ENCODE measurements at regions not wholly inside any gene's neighbourhood (a gene's known extent, or its start where the extent isn't known, plus 50 kb on each side); places are given as distances from the start of the nearest gene placed in this dataset.

- no peak overlapping the region for H3K4me2 ChIP-seq (ENCODE audit: unreplicated experiment)
- in situ Hi-C loops (cut with MboI), result no loop called here
- no peaks in the 10 kb centered on the region for H3K9me3 ChIP-seq (ENCODE audit: low read depth)
- H3F3A ChIP-seq (ENCODE audit: insufficient read depth), result no peaks in the 10 kb centered on the region
- H3K79me2 ChIP-seq (ENCODE audit: insufficient read depth), result no peaks in the 10 kb centered on the region
- no peaks in the 10 kb centered on the region for H4K20me1 ChIP-seq (ENCODE audit: insufficient read depth)
- no peaks in the 10 kb centered on the region for H3K36me3 ChIP-seq (ENCODE audit: low read depth)
- H3K9me2 ChIP-seq (ENCODE audit: insufficient read depth), result no peaks in the 10 kb centered on the region
- H3K9ac ChIP-seq, result no peak overlapping the region
- TF ChIP-seq EZH2phosphoT487 (IDR thresholded peaks at IDR 0.05; ENCODE audit: insufficient read depth, low read depth) (no peak), EZH2 (IDR thresholded peaks at IDR 0.05; ENCODE audit: insufficient read depth, poor library complexity, severe bottlenecking) (no peak)
- H3K27ac ChIP-seq, result no peak overlapping the region
- no peaks in the 10 kb centered on the region for H3K27me3 ChIP-seq (replicated peaks; ENCODE audit: insufficient read depth)
- no peaks in the 10 kb centered on the region for H3K4me1 ChIP-seq (ENCODE audit: insufficient read depth)
- 85 to 90% methylated on average over 10 of the region's 10 CpGs for WGBS, 2 experiments (ENCODE audit: low coverage in 1 of 2, low lambda C conversion rate in 2 of 2, missing lambda C conversion rate in 2 of 2)
- no peak for DNase-seq
- H2AFZ ChIP-seq, result no peak overlapping the region
- no peak overlapping the region for H3K4me3 ChIP-seq
These were observed 125.4 kb downstream of the PFKFB3 start for GRCh38 chr10:6327961-6328698.

DNA sequence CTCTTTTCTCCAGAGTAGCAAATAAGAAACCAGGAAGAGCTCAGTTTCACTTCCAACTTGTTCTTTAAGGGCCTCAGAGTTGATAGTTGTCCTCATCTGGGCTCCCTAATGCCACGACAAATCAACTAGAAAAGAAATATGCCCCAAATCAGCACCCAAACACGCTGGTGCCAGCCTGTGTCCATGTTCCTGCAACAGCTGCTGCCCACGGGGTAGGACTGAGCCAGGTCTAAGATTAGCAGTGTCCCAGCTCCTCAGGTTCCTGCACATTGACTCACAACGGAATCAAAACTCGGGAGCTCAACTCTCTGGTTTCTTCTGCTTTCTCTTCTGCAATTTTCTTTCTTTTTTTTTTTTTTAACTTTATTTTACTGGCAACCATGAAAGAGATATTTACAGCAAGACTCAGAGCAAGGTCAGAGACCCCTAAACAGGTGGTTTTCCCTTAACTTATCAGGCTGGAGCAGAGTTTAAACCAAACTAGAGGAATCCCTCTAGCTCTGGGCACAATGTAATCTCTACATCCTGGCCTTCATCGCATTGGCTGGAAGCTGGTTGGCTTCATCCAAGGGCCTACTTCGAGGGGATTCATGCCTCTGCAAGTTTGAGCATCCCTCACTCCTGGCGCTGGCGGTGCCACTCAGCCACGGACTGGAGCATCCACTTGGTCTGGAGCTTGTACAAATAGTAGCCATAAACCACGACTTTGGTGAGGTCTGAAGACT is 126.1 kb downstream of the PFKFB3 start:
- H3K27ac ChIP-seq, result no peak overlapping the region
- in situ Hi-C loops (cut with MboI), result no loop called here
- H3K9me3 ChIP-seq (ENCODE audit: low read depth), result no peaks in the 10 kb centered on the region
- no peak for DNase-seq
- no peaks in the 10 kb centered on the region for H3K36me3 ChIP-seq (ENCODE audit: low read depth)
- WGBS, 2 experiments (ENCODE audit: low coverage in 1 of 2, low lambda C conversion rate in 2 of 2, missing lambda C conversion rate in 2 of 2), result 81 to 85% methylated on average over 11 of the region's 11 CpGs
- H3F3A ChIP-seq (ENCODE audit: insufficient read depth), result no peaks in the 10 kb centered on the region
- no peak for TF ChIP-seq EZH2phosphoT487 (IDR thresholded peaks at IDR 0.05; ENCODE audit: insufficient read depth, low read depth)
- no peak for TF ChIP-seq EZH2 (IDR thresholded peaks at IDR 0.05; ENCODE audit: insufficient read depth, poor library complexity, severe bottlenecking)
- H3K4me1 ChIP-seq (ENCODE audit: insufficient read depth), result no peaks in the 10 kb centered on the region
- no peaks in the 10 kb centered on the region for H3K79me2 ChIP-seq (ENCODE audit: insufficient read depth)
- no peak overlapping the region for H2AFZ ChIP-seq
- no peaks in the 10 kb centered on the region for H4K20me1 ChIP-seq (ENCODE audit: insufficient read depth)
- H3K9ac ChIP-seq, result no peak overlapping the region
- H3K4me3 ChIP-seq, result no peak overlapping the region
- H3K9me2 ChIP-seq (ENCODE audit: insufficient read depth), result no peaks in the 10 kb centered on the region
- H3K4me2 ChIP-seq (ENCODE audit: unreplicated experiment), result no peak overlapping the region
- H3K27me3 ChIP-seq (replicated peaks; ENCODE audit: insufficient read depth), result no peaks in the 10 kb centered on the region

- no peak overlapping the region for H3K4me3 ChIP-seq
- H3K4me2 ChIP-seq (ENCODE audit: unreplicated experiment), result no peak overlapping the region
- no peak overlapping the region for H3K9ac ChIP-seq
- no peak overlapping the region for H3K27ac ChIP-seq
- H3K9me2 ChIP-seq (ENCODE audit: insufficient read depth), result no peaks in the 10 kb centered on the region
- no peaks in the 10 kb centered on the region for H3K4me1 ChIP-seq (ENCODE audit: insufficient read depth)
- no peaks in the 10 kb centered on the region for H4K20me1 ChIP-seq (ENCODE audit: insufficient read depth)
- H3K79me2 ChIP-seq (ENCODE audit: insufficient read depth), result no peaks in the 10 kb centered on the region
- no peak for TF ChIP-seq EZH2 (IDR thresholded peaks at IDR 0.05; ENCODE audit: insufficient read depth, poor library complexity, severe bottlenecking)
- no peak for TF ChIP-seq EZH2phosphoT487 (IDR thresholded peaks at IDR 0.05; ENCODE audit: insufficient read depth, low read depth)
- no peaks in the 10 kb centered on the region for H3K9me3 ChIP-seq (ENCODE audit: low read depth)
- H3K36me3 ChIP-seq (ENCODE audit: low read depth), result no peaks in the 10 kb centered on the region
- in situ Hi-C loops (cut with MboI), result no loop called here
- no peaks in the 10 kb centered on the region for H3K27me3 ChIP-seq (replicated peaks; ENCODE audit: insufficient read depth)
- 49 to 69% methylated on average over 4 of the region's 4 CpGs for whole genome bisulfite sequencing, 2 experiments (ENCODE audit: low coverage in 1 of 2, low lambda C conversion rate in 2 of 2, missing lambda C conversion rate in 2 of 2)
- H2AFZ ChIP-seq, result no peak overlapping the region
- DNase-seq, result no peak
- no peaks in the 10 kb centered on the region for H3F3A ChIP-seq (ENCODE audit: insufficient read depth)
These were observed 130.4 kb downstream of the PFKFB3 start for GRCh38 chr10:6333086-6333485.

DNA sequence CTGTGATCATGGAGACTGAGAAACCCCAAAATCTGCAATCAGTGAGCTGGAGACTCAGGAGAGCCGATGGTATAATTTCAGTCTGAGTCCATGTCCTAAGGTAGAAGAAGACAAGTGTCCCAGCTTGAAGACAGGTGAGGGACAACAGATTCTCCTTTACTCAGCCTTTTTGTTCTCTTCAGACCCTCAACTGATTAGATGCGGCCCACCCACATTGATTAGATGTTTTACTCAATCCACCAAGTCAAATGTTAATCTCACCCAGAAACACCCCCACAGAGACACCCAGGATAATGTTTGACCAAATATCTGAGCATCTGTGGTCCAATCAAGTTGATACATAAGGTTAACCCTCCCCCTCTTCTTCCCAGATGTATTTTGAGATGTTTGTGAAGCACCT is 131.2 kb downstream of the PFKFB3 start:
- Histone ChIP-seq H3K9me2 (ENCODE audit: insufficient read depth) (no peaks in the 10 kb centered on the region), H3K4me3 (no peak overlapping the region), H3K27me3 (replicated peaks; ENCODE audit: insufficient read depth) (no peaks in the 10 kb centered on the region), H3K79me2 (ENCODE audit: insufficient read depth) (no peaks in the 10 kb centered on the region), H3K9ac (no peak overlapping the region), H3K9me3 (ENCODE audit: low read depth) (no peaks in the 10 kb centered on the region), H2AFZ (no peak overlapping the region), H3K4me2 (ENCODE audit: unreplicated experiment) (no peak overlapping the region), H3K4me1 (ENCODE audit: insufficient read depth) (no peaks in the 10 kb centered on the region), H4K20me1 (ENCODE audit: insufficient read depth) (no peaks in the 10 kb centered on the region), H3K27ac (no peak overlapping the region), H3F3A (ENCODE audit: insufficient read depth) (no peaks in the 10 kb centered on the region), H3K36me3 (ENCODE audit: low read depth) (no peaks in the 10 kb centered on the region)
- no peak for TF ChIP-seq EZH2 (IDR thresholded peaks at IDR 0.05; ENCODE audit: insufficient read depth, poor library complexity, severe bottlenecking)
- no peak for TF ChIP-seq EZH2phosphoT487 (IDR thresholded peaks at IDR 0.05; ENCODE audit: insufficient read depth, low read depth)
- DNase-seq, result no peak
- 52 to 69% methylated on average over 2 of the region's 2 CpGs for WGBS, 2 experiments (ENCODE audit: low coverage in 1 of 2, low lambda C conversion rate in 2 of 2, missing lambda C conversion rate in 2 of 2)
- in situ Hi-C loops (cut with MboI), result no loop called here
